Stimulated activated CD8-positive, alpha-beta memory T cell treated with anti-CD3 and anti-CD28 coated beads, Interleukin-15, amount 100 ng/mL, for 1 hour (primary cell): ENCODE measurements at regions not wholly inside any gene's neighbourhood (a gene's known extent, or its start where the extent isn't known, plus 50 kb on each side); places are given as distances from the start of the nearest gene placed in this dataset.

Source experiments
- DNase-seq: peaks from one replicate; pipeline ENCODE4 v3.0.0-alpha.2; 2020; ENCODE audit warnings: low read depth

DNA sequence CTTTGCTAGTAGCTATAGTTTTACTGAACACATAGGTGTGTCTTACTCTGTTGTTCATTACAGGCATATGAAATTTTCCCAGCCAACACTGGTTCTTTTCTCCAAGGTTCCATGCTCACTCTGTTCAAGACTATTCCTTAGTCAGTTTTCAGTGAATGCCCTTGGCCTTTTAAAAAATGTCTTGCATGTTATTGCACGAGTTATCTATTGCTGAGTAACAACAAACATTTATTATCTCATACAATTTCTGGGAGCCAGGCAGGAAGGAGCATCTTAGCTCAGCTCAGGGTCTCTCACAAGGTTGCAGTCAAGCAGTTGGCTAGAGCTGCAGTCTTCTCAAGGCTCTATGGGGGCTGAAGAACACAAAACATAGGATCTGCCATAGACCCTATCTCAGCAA lies 223.5 kb downstream of the BTG1 start:
- DNase-seq = no peak

DNA sequence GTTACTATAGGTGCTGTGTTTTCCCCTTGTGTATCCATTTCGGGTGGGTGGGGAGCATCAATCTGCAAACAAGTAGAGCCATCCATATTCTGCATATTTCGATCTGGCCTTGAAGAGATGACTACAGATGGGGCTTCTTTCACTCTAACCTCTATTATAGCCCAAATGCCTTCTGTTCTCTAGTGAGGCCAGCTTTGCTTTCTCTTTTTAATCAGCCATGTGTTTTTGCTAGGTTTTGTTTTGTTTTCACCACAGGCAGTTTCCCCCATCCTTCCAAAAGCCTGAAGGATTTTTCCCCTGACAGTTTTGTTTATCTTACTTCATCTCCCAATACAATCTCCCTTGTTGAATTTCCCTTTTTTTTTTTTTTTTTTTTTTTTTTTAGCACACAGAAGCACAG lies 224.1 kb downstream of the BTG1 start:
- no peak for DNase-seq

DNA sequence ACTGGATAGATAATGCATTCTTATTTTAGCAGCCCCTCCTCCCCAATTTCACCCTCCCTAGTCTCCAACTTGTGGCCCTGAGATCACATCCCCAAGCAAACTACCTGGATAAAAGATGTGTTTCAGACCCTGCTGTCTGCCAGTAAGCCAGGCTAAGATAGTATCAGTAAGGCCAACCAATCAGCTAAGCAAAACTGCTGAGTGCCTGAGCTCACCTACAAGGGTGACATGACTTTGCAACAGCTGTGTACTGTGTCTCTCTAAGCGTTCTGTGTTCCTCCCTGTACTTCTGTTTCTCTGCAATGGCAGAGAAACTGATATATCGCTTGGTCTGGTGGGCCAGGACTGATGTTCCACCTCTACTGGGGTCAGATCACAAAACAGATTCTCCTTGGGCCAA lies 224.9 kb downstream of the BTG1 start:
- DNase-seq = no peak

DNA sequence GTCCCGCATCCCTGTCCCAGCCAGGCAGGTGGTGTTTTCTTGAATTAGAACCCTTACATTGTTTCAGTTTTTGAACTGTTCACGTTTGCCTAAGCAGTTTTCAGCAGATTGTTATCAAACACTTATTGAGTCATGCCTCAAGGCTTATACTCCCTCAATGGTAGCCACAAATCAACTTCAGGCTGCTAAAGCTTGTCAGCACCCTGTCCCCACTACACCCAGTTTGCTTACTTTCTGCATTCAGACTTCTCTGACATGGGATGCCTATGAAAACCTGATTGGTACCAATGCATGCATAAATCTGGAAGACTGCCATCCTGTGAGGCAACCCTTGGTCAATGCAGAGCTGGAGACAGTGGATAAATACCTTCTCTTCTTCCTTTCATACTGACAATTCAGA lies 225.4 kb downstream of the BTG1 start:
- DNase-seq = no peak

DNA sequence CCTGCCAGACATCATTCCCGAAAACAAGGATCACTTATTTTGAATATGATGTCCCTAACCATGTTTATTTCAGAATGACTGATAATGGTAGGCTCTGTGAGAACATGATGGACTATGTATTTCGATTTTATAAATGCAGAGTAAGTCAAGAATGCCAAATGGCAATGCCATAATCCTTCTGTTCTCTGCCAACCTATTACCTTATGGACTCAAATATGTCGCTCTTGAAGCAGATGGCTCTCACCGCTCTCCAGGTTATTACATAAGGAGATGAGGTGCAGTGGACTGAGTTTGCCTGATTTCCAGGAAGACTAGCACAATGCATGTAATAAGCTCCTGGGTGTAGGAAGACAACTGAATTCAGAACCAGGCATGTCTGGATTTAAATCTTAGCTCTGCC lies 227.2 kb downstream of the BTG1 start:
- no peak for DNase-seq

DNA sequence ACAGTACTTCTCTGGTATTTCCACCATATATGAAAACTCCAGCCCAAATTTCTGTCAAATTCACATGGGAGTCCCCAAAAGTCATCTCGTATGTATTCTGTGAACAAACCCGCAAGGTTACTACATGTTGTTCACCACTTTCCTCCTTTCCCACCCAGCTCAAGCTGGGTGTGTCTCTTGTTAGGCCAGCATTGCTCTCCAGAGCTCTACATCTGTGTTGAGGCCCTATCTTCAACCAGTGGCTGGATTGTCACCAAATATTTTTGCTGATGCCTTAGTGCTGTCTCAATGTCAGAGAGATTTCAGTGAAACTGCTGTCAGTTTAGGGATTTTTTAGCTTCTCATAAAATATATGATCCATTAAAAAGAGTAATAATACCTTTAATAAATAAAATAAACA lies 230.9 kb downstream of the BTG1 start:
- no peak for DNase-seq

DNA sequence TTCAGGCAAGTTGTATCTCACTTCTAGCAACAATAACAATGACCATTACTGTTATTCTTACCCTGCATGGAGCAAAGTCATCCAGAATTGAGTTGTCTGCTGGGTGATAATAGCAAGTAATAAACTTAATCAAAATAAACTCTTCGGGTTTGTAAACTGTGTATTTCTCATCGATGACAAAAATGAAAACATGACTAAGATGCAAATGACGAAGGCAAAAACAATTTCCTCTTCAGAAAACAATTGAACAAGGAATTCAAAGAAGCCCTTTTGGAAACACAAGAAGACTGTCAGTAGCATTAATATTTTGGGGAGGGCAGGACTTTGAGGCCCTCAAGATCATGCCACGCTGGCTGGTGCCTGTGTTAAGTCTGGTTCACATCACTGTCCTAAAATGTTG lies 232.0 kb downstream of the BTG1 start:
- no peak for DNase-seq

DNA sequence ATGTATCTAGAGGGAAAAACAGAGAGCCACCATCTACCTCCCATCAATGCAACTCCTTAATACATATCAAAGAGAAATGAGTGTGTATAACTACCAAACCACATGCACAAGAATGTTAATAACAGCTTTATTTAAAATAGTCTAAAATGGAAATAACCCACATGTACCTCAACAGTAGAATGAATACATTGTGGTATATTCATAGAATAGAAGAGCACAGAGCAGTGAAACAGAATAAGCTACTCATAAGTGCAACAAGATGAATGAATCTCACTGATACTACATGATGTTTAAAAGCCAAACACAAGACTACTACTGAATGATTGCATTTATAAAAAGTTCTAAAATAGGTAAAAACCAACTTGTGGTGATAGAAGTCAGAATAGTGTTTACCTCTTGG lies 232.5 kb downstream of the BTG1 start:
- no peak for DNase-seq

DNA sequence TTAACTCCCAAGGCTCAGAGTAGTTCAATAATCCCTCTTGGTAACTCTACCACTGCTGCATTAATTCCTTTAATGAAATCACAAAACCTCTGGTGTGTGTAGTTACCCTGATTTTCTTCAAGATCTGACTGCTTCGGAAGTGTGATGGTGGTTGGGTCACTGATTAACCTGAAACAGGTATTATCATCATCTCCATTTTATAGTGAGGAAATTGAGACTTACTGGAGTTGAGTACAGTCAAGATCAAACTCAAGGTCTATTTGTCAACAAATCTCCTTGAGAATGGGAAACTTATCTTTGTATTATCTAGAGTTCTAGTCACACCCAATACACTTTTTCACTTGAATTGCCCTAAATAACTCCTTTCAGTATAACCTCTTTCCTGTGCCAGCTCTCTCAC lies 233.5 kb downstream of the BTG1 start:
- no peak for DNase-seq

DNA sequence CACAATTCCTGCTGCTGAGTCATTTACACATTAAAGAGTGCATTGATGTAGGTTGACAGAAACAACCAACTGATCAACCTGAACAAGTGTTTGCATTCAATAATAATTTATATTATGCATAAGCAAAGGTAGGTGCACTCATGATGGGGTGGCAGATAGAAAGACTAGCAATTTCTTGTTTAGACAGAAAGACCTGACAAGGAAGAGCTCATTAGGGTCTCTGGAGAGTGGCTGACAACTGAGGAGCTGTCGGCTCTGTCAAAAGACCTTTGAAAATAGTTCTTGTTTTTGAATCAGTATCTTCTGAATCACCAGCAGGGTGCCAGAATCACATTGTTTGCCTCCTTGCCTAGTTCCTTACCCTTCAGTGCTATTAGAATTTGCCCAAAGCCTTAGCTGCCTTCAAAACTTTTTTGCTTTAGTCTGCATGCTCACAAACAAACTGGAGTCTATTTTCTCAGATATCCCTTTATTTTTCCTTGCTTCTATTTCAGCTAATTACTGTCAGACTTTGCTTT lies 234.7 kb downstream of the BTG1 start:
- no peak for DNase-seq

DNA sequence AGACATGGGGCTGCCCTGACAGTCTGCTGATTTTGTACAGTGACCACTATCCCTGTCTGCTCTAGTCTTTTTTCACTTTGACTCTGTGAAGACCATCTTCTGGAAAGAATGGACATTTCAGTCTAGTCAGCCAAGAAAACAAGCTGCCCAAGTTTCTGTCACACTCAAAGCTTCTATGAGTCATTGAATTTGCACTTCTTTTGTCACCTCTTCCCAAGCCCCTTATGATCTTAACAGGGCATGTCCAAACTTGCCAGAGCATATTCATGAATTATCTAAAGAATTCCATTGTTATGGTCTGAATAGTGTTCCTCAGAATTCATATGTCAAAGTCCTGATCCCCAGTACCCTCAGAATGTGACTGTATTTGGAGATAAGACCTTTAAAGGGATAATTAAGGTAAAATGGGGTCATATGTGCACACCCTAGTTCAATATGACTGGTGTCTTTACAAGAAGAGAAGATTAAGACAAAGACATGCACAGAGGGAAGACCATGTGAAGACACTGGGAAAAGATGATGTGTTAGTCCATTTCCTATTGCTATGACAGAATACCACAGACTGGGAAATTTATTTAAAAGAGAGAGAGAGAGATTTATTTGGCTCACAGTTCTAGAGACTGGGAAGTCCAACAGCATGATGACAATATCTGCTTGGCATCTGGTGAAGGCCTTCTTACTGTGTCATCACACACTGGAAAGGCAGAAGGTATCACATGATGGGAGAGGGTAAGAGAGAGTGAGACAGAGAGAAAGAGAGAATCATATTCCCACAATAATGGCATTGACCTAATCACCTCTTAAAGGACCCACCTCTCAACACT lies 242.6 kb downstream of the BTG1 start:
- no peak for DNase-seq

DNA sequence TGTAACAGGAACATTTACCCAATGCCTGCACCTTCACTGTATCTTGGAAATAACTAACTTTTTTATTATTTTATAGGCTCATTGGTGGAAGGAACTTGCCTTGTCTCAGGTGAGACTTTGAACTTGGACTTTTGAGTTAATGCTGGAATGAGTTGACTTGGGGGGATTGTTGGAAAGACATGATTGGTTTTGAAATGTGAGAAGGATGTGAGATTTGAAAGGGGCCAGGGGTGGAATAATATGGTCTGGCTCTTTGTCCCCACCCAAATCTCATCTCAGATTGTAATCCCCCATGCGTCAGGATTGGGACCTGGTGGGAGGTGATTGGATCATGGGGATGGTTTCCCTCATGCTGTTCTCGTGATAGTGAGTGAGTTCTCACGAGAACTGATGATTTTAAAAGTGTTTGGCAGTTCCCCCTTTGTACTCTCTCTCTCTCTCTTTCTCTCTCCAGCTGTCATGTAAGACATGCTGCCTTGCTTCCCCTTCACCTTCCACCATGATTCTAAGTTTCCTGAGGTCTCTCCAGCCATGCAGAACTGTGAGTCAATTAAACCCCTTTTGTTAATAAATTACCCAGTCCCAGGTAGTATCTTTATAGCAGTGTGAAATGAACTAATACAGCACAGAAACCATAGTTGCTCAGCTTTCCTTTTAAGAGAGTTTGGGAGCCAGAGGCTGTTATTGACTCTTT lies 244.1 kb downstream of the BTG1 start:
- no peak for DNase-seq

DNA sequence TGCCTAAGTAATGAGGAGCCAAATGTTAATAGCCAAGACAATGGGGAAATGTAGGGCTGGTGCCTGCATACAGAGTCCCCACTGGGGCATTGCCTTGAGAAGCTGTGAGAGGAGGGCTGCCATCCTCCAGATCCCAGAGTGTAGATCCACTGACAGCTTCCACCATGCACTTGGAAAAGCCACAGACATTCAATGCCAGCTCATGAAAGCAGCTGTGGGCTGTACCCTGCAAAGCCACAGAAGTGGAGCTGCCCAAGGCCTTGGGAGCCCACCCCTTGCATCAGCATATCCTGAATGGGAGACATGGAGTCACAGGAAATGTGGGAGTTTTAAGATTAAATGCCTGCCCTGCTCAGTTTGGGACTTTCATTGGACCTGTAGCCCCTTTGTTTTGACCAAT lies 244.7 kb downstream of the BTG1 start:
- no peak for DNase-seq

DNA sequence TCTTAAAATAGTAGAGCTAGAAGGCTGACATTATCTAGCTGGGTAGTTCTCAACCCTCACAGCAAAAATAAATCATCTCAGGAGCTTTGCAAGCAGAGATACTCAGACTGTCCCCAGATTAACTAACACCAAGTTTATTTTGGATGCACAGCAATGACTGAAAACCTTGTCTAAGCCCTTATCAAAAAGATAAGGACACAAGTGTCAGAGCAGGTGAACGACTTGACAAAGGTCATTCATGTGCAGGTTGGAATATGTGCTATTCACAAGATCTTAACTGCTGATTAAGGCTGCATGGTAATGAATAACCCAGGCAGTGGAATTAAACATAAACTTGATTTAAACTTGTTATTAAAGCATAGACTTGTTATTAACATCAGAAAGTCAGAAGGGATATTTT lies 246.6 kb downstream of the BTG1 start:
- DNase-seq = no peak

DNA sequence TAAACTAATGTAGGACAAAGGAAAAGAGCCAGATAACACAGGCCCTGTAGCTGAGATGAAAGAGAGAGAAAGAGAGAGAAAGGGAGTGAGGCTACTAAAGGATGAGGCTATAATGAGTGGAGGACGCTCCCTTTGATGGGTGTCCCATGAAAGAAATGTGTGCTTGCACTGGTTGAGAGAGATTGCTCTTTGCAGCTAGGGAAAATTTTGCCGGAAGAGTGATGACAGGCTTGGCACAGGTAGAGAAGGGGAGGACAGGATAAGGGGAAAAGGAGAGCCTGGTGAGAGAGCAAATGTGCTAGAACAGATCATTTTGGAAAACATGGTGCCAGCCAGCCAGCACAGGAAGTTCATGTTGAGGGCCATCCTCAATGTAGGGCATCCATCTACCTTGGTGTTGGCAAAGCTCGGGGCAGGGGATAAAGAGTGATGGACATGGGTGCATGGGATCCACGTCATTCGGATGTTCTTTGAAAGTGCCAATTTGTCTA lies 248.6 kb downstream of the BTG1 start:
- DNase-seq = no peak

DNA sequence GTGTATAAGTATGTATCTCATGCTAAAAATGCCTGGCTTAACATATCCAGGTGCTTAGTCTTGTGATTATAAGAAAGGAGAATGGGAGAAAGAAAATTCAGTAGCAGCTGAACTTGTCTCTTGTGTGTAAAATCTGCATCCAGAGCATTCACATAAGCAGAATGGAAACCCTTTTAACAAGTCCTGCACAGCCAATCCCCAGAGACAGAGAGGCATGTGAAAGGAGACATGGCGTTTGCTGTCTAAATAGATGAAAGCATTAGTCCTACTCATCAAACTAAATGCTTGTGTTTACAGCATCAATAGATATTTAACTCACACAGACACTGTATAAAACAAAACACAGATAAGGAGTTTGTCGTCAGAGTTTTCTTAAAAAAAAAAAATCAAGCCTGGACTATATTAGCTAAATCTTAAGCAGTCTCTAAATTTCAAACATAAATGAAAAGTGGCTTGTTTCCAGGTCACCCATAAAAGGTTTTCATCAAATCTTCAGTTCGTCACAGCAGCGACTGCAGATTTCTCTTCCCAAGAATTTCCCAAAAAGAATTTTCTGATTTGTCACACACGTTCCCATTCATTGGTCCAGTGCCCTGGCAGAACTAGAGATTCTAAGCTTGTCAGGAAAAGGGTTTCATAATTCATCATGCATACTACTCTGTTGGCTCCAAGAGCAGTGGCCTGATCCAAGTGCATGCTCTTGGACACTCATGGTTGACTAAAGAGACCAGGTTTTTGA lies 249.2 kb downstream of the BTG1 start:
- DNase-seq = no peak

DNA sequence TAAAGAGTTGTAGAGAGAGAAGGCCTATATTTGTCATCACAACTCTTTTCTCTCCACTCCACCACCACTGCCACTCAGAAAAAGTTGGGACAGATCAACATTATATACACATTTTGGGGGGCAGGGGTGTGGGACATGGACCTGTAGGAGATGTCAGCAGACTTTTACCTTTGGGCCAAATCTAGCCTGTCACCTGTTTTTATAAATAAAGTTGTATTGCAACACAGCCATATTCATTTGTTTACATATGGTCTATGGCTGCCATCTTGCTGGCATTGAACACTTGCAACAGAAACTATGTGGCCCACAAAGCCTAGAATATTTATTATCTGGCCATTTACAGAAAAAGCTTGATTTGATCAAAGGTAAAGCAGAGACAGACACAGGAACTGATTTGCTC lies 250.7 kb downstream of the BTG1 start:
- DNase-seq = no peak

DNA sequence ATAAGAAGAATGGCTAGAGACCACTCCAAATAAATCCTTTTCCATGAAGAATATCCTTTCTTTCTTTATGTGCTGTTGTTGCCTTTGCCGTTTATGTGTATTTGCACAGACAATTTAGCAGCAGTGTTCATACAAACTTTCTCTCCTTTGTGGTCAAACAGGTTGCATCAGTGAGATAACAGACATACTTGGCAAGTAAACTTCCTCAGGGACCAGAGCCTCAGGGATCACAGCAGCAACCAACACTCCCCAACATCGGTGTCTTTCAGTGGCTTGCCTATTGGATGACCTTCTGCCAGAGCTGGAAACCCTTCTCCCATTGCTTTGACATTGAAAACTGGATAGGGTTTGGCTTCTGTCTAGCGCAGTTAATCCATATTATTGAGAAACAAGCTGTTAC lies 252.2 kb downstream of the BTG1 start:
- no peak for DNase-seq

DNA sequence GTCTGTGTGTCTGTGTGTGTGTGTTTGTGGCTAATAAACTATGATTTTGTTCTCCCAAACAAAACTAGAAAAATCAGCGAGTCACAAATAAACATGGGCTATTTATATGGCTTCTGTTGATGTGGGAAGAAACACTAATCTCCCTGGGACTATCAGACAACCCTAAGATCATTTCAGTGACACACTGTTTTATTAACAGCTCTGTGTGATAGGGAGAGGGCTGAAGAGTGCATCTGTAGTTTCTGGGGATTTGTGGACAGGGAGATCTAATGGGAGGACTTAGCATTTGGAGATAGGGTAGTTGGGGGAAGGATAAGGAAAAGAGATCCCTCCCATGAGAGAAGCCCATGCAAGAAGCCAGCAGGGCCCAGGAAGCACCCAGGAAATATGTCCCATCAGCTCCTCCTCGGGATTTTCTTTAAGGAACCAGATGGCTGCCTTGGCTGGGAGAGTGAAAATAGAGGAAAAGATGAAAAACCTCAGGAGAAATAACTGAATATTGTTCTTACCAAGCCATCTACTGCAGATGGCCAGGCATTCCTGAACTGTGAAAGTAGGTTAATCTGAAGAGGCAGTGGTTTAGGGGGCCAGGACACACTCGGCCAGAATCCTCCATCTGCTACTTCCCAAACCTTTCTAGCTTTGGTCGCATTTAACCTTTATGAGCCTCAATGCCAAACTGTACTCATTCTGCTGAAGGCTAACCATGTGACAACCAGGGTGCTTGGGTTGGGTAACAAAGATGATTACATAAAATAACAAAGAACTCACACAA lies 253.4 kb downstream of the BTG1 start:
- no peak for DNase-seq

DNA sequence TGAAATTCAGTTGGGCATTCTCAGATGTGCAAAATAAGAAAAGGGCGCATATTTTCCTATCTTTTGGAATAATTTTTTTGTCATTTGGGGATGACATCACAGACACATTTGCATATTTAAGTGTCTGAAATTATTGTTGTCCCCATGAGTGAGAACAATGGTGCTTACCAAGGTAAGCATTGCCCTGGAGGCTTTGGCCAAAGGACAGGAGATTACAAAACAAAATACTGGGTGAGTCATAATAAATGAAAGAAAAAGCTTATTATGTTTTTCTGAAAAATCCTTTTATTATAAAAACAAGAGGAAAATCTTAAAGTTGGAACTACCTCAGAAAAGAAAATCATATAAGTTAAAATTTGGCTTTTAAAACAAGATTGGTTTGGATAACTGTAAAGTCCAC lies 254.9 kb downstream of the BTG1 start:
- DNase-seq = no peak

DNA sequence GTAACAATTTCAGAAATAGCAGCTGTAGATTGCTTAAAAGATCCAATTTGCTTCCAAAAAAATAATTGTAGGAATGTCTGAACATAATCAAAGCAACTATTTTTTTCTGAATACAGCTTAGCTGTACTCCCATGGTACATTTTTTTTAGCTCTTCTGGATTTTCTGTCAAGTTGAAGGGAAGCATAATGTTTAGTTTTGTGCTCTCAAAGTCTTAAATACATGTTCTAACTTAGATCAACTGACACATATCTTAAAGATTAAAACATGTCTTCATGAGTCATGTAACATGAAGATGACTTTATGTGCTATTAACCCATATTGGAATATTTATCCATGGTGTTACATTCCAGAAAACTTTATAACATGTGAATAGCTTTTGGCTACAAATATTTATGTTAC lies 255.7 kb downstream of the BTG1 start:
- DNase-seq = no peak

DNA sequence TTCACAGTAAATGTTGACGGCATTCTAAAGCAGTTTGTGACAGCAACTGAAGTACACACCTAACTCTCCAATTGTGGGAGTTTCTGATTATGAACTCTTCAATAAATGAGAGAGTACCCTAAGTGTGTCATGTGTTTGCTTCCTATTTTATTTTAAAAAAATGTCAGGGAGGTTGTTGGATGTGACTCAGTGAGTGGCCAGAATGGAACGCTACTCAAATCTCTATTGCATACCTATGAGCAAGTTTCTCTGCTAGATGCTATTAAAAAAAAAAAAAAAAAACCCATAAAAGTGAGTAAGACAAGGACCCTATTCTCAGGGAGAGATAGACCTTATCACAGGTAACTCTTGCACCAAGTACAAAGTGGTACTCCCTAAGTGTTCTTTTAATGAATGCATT lies 256.6 kb downstream of the BTG1 start:
- no peak for DNase-seq
